CD1c-positive myeloid dendritic cell (primary cell): ENCODE measurements at regions not wholly inside any gene's neighbourhood (a gene's known extent, or its start where the extent isn't known, plus 50 kb on each side); places are given as distances from the start of the nearest gene placed in this dataset.

Source experiments
- DNase-seq: peaks from one replicate; pipeline ENCODE4 v3.0.0-alpha.2; 2016; ENCODE audit errors: extremely low spot score

DNA sequence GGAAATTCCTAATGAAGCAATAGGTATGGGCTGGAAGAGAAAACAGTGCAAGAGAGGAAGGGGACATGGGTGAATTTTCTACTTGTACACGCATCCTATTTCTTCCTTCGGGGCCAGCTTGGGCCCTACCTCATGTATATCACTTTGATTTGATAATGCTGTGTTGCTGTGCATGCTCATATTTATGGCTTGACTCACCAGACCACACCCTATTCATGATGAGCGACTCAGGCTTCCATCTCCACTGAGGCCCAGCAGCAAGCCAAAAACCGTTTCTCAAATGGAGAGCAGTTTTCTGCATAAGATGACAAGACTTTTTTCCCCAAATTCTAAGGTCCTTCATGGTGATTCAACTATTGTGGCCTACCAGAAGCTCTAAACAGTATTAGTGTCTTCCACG is 2039.1 kb upstream of the CDH9 start:
- DNase-seq: no peak

DNA sequence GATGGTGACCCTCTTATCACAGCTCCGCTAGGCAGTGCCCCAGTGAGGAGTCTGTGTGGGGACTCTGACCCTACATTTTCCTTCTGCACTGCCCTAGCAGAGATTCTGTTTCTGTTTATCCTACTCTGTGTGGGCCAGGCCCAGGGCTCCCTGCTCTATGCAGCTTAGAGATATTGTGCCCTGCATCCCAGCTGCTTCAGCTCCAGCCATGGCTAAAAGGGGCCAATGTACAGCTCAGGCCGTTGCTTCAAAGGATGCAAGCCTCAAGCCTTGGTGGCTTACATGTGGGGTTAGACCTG is 2030.7 kb upstream of the CDH9 start:
- DNase-seq: no peak

DNA sequence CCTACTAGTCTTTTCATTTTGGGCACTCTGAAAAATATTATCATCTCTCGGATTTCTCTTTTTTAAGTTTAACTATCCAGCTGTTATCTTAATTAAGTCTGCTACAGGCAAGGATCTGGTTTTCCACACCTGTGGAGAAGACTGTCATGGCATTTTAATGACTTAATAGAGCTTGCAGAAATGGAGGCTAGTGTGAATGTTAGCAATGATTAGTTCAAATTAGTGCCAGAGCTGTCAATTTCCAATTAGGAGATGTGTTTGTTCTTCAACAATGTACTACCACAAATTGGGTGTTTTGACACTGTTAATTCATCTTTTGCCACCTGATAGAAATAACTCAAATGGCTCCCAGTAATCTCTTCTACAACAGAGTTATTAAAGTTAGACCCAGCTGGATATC is 2023.0 kb upstream of the CDH9 start:
- no peak for DNase-seq

DNA sequence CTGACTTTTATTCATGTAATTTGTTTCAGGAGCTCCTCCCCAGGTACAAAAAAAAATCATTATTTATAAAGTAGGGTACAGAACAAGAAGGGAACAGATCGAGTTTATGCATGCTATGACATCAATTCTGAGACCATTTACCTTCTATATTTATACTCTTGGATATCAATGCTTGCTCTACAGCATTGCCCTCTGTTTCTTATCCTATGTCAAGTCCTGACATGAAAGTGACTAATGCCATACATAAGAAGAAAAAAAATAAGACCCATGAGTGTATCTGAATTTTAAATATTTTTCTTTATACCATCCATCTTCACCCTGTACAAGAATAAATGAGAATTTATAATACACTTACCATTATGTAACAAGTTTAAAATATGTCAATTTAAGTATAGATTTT is 2016.3 kb upstream of the CDH9 start:
- no peak for DNase-seq

DNA sequence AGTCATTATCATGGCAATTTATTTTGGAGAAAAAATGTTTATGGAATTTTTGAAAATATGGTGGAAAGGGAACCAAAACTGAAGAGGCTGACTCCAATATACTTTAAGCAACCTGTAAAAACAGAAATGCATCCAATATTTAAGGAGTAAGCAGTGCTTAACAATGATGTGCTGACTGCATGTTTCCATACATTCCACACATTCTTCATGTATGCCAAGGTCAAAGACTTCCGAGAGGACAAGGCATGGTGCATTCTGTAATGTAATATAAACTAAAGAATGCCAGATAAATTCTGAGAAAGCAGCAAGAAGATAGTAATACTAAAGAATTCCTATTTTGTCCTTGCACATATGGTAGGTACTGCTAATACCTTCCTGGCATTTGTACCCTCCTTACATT is 2015.9 kb upstream of the CDH9 start:
- no peak for DNase-seq

DNA sequence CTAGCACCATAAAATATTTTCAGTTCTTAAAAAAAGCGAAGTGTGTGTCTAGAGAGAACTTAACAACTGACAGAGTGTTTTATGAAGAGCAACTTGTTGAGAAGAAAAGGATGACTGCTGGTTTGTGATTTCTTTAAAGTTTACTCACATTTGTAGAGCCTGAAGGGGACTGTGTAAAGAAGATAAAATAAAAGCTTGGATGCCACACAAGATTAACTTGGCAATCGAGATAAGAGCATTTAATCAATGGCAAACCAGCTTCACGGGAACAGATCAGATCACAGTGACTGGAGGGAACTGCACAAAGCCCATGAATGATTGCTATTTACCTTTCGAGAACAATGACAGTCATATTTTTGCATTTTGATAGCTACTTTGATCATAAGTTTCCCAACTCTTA is 2013.1 kb upstream of the CDH9 start:
- DNase-seq: no peak

DNA sequence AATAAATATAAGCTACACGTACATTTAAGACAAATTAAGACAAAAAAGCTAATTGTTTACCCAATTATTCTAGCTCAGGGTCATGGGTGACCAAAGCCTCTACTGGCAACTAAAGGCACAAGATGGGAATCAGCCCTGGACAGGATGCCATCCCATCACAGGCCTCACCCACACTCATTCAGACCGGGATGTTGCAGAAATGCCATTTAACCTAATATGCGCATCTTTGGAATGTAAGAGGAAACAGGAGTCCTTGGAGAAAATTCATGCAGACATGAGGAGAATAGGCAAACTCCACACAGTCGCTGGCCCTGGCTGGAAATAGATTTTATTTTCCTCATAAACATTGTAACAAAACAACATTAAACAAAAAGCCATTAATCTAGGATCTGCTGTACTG is 2003.8 kb upstream of the CDH9 start:
- no peak for DNase-seq

DNA sequence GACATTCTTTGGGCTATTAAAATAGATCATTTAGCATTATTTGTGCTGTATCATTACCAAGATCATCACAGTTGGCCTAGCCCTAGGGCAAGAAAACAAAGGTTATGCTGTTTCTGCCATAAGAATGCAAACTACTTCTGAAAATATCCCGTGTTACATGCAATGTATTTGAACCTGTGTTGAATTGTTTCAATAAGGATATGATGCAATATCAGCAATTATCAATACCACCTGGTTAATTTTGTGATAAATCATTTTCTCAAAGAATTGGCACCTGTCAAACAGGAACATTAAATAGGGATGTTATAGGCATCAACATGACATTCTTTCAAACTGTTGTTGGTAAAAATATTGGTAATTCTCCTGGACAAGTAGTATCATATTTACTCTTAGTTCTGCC is 2002.0 kb upstream of the CDH9 start:
- no peak for DNase-seq

DNA sequence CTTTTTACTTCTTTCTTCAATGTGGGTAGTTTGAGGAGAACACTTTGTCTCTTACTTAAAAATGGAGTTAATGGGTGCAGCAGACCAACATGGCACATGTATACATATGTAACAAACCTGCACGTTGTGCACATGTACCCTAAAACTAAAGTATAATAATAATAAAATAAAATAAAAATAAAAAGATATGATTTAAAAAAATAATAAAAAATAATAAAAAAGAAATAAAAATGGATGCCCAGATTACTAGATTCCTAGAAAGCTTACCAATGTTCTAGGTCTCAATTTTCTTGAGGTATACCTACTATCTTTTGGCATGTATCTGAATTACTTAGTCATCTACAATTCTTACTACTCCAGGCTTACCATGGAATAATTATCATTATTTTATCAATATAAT is 2001.6 kb upstream of the CDH9 start:
- no peak for DNase-seq

DNA sequence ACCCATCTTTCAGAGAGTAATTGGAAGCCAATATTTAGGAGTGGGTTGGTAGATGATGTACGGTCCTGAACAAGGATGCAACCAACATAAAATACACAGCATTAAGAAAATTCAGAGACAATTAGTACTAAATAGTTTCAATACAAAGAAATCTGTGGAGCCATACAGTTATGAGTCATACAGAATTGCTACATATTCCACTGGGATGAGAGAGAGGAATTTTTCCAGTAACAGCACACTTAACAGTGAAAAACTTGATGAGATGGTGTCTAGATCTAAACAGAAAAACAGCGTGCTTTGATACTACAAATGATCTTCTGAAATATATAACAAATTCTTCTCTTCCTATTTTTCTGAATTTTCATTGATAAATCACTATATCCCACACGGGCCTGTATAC is 1999.3 kb upstream of the CDH9 start:
- no peak for DNase-seq

DNA sequence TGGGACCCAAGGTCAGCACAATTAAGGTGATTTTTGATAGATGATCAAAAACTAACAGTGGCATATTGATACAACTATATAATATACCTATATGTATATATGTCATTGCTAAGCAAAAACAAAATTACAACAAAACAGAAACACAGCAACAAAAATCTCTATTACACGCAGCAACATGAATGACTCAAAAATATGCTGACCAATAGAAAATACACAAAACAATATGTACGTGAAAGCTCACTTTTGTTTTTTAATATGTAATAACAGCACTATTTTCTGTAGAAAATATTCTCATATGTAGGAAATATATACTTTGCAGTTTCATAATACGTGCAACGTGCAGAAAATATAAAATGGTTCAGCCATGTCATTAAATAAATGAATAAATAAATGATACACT is 1985.7 kb upstream of the CDH9 start:
- DNase-seq: no peak

DNA sequence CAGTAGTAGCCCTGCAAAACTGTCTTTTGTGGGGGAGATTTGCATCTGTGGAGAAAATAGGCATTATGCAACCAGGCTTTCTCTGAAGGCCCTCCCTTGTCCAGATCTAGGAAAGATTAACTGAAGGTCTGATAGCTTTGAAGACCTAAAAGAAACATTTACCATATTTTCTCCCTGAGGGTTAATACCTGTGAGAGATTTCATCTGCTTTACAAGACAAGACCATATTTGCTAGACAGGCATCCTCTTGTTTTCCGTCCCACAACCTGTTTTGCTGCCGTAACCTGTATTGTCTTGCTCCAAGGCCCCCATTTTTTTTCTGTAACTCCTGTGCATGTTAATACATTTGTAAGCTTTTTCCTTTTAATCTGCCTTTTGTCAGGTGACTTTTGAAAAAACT is 1985.2 kb upstream of the CDH9 start:
- no peak for DNase-seq

DNA sequence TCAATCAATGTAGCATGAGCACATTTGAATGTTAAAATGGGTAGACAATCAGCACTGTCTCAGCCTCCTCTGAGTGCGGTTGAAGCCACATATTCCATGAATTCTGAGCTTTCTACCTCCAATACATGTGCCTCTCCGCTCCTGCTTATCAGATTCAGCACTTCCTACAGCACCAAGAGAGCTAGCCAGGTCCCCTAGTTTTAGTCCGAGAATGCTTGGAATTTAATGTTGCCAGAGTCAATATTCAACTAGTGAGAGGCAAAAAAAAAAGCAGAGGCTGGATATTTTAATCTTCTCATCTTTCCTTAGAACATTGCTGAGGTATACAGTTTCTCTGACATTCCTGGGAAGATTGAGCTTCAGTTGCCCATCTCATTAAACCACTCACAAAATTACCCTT is 1979.1 kb upstream of the CDH9 start:
- no peak for DNase-seq

DNA sequence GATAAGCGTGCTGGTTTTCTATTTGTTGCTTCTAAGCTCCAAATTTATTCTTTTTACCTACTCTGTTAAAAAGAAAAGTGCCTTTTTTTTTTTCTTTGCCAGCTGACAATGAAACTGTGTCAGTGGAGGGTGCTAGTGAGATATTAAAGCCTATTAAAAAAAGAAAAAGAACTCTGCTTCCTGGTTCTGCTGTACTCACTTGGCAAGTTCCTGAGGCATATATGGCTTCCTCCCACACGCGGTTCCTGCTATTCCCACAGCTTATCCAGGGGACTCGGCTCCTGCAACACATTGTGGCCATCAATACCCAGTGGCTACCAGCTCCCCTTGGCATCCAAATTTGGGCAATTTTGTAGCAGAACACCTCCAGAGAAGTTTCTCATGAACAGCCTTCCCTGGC is 1977.7 kb upstream of the CDH9 start:
- no peak for DNase-seq

DNA sequence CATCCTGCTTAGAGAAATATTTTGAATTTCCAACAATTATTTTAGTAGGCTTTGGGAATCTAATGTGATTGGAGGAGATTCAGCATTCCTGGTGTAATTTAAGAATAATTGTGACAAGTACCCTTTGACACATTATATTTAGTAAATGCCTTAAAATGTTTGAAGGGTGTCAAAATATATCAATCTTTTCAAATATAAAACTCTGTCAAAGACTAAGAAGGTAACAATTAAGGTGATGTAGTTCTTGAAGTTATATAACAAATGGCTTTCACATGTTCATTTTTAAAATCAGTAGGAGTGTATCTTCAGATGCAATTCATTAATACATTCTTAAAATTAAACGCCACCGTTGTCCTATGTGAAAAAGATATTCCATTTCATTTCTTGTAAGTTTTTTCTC is 1977.1 kb upstream of the CDH9 start:
- DNase-seq: no peak

DNA sequence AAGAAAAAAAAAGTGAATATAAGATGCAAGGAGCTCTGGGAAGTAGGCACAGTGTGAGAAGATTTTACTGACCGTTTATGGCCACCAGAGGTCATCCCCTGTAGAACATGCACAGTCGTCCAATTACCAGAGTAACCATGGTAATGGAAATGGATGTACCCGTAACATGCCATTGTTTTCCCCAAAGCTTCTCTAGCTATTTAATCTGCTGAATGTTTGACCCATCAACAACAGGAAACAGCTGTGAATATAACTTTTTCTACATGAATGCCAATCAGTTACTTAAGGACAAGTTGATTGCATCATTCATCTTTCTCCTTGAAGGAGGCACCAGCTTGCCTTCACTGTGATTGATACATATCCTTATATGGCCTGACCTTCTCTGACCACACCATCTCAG is 1967.0 kb upstream of the CDH9 start:
- no peak for DNase-seq

DNA sequence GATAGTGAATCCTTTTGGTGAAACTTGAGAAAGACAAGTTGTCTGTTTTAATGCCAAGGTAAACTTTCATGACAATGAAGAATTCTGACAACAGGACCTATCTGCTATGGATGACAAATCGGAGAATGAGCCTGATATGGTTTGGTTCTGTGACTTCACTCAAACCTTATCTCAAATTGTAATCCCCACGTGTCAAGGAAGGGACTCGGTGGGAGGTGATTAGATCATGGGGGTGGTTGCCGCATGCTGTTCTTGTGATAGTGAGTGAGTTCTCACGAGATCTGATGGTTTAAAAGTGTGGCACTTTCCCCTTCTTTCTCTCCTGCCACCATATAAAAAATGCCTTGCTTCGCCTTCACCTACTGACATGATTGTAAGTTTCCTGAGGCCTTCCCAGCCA is 1964.1 kb upstream of the CDH9 start:
- no peak for DNase-seq

DNA sequence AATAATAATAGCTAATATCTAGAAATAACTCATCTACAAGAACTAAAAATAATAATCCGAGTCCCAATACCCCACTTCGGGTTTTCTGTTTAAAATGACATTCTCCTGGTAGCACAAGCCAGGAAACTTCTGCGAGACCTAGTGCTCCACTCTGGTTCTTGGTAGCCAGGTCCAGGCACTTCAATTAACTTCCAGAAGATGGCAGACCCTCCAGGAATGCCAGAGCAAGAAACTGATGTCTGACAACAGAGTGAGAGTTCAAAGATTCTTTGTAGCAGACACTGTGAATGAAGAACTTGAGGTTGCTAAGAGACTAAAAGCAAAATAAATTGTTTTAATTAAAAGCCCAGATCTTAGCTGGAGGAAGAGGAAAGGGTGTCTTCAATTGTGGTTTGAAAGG is 1963.3 kb upstream of the CDH9 start:
- no peak for DNase-seq

DNA sequence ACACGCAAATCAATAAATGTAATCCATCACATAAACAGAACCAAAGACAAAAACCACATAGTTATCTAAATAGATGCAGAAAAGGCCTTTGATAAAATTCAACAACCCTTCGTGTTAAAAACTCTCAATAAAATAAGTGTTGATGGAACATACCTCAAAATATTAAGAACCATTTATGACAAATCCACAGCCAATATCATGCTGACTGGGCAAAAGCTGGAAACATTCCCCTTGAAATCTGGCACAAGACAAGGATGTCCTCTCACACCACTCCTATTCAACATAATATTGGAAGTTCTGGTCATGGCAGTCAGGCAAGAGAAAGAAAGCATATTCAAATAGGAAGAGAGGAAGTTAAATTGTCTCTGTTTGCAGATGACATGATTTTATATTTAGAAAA is 1946.3 kb upstream of the CDH9 start:
- DNase-seq: no peak

DNA sequence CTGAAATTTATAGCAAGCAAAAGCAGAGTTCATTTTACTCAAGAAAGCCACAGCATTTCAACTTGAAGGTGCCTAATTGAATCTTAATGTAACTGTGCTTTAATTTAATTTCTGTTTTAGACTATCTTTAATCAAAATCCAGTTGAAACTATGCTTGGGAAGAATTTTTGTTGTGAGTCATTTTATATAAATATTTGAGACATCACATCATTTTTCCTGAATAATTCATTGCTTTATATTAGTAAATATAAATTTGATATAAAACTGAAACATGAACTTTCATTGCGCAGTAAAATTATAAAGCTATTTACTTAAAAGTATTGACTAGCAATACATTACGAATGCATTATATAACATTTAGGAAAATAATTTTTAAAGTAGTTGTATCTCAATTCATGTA is 1937.1 kb upstream of the CDH9 start:
- no peak for DNase-seq

DNA sequence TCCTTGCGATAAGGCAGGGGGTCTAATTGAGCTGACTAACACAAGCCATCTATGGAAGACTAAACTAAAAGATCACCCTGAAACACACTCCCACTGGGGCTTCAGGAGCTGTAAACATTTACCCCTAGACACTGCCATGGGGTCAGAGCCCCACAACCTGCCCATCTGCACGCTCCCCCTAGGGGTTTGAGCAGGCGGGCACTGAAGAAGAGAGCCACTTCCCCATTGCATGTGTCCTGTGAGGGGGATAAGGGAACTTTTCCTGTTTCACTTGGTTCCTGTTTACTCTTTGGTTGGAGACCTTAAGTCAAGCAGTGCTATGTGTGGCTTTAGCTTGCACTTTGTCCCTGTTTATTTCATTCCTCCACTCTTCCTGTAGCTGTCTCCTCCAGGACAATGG is 1929.5 kb upstream of the CDH9 start:
- DNase-seq: no peak

DNA sequence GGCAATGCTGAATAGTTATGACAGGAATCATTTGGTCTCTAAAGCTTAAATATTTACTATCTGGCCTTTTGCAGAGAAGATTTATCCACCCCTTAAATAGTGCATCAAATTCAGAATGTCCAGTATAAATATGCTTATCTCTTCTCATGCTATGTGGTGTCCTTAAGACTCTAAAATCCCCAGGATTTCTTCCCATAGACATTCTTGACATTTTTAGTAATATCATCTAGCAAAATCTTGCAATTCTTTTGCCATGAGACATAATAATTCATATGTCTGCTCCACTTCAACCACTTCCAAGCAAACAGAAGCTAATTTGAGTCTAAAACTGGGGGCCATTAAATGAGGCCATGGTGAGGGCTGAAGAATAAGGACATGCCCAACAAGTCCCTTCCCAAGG is 1923.4 kb upstream of the CDH9 start:
- no peak for DNase-seq

DNA sequence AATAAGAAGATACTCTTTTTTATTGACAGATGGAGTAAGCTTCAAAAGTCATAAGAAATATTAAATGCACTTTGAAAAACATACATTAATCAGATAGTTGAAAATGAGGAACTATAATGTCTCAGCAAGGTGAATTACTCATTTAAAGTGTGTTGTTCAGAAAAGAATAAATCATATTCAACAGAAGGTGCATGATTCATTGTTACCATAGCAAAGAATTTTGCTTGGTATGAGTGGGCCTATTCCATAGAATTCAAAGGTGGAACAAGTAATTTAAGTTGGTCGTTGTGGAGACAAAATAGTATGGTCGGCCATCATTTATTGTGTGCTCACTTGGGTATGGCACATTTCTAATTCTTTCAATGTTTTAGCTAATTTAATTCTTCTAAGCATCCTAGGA is 1920.2 kb upstream of the CDH9 start:
- DNase-seq: no peak

DNA sequence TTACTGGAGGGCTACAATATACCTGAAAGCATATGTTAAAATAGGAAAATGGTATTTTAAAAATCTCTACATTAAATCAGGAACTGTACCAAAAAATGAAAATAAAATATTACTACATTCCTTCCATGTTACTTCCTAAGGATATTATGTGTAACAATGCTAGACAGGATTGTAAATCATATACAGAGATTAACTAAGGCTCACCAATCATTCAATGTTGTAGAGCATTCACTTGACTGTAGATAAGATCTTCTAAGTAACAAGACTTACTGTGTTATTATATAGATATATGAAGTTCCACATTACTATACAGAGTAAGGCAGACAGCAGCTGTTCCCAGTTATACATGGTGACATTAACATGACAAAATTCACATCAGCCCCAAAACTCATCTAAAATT is 1919.1 kb upstream of the CDH9 start:
- DNase-seq: no peak

DNA sequence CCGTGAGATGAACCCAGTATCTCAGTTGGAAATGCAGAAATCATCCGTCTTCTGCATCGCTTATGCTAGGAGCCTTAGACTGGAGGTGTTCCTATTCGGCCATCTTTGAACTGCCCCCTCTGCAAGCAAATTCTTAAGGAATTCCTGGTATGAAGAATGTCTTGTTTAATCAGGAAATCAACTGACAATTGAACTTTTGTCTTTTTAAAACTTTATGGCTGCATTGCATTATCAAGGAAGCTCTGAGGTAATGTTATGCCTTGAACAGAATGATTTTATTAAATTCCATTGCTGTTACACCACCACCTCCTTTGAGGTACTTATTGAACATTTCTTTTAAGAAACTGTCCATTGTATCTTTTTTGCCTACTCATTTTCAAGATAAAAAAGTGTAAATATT is 1915.7 kb upstream of the CDH9 start:
- no peak for DNase-seq

DNA sequence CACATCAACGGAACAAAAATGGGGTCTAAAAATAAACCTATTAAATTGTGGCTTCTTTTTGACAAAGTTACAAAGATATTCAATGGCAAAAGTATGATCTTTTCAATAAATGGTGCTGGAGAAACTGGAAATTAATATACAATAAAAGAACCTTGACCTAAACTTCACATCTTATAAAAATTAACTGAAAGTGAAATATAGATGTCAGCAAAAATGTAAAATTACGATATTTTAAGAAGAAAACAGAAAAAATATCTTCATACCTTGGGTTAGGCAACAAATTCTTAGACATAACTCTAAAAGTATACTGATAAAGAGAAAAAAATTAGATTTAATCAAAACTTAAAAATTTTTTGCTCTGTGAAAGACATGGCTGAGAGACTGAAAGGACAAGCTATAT is 1909.5 kb upstream of the CDH9 start:
- DNase-seq: no peak
